HFF-Myc (cell line): ENCODE measurements at regions not wholly inside any gene's neighbourhood (a gene's known extent, or its start where the extent isn't known, plus 50 kb on each side); places are given as distances from the start of the nearest gene placed in this dataset.

ENCODE experiments used
- DNase-seq: peaks from one replicate; pipeline ENCODE4 v3.0.0-alpha.2; 2011; ENCODE audit warnings: low read depth; ENCODE audit errors: extremely low read depth
- H3K4me3 ChIP-seq: replicated peaks from 2 replicates; pipeline ENCODE4 v1.5.1; 2011; ENCODE audit warnings: low read depth, mild to moderate bottlenecking, control low read depth, low read length
- TF ChIP-seq, protein P1 (sequence below): IDR thresholded peaks from 2 replicates; pipeline ENCODE4 v1.5.1; 2012; ENCODE audit warnings: mild to moderate bottlenecking, low read depth, low read length, control low read depth; ENCODE audit errors: missing control alignments

DNA sequence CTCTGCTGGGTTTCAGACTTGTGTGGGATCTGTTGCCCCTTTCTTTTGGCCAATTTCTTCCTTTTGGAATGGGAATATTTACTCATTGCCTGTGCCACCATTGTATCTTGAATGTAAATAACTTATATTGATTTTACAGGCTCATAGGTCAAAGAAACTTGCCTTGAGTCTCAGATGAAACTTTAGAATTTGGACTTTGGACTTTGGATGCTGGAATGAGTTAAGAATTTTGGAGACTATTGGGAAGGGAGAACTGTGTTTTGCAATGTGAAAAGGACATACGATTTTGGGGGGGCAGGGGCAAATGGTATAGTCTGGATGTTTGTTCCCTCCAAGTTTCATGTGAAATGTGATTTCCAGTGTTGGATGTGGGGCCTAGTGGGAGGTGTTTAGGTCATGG, 62.6 kb upstream of the TNFRSF21 start:
- DNase-seq, result no peak
- TF ChIP-seq, protein P1, sequence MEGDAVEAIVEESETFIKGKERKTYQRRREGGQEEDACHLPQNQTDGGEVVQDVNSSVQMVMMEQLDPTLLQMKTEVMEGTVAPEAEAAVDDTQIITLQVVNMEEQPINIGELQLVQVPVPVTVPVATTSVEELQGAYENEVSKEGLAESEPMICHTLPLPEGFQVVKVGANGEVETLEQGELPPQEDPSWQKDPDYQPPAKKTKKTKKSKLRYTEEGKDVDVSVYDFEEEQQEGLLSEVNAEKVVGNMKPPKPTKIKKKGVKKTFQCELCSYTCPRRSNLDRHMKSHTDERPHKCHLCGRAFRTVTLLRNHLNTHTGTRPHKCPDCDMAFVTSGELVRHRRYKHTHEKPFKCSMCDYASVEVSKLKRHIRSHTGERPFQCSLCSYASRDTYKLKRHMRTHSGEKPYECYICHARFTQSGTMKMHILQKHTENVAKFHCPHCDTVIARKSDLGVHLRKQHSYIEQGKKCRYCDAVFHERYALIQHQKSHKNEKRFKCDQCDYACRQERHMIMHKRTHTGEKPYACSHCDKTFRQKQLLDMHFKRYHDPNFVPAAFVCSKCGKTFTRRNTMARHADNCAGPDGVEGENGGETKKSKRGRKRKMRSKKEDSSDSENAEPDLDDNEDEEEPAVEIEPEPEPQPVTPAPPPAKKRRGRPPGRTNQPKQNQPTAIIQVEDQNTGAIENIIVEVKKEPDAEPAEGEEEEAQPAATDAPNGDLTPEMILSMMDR, result no peak
- no peak overlapping the region for H3K4me3 ChIP-seq

DNA sequence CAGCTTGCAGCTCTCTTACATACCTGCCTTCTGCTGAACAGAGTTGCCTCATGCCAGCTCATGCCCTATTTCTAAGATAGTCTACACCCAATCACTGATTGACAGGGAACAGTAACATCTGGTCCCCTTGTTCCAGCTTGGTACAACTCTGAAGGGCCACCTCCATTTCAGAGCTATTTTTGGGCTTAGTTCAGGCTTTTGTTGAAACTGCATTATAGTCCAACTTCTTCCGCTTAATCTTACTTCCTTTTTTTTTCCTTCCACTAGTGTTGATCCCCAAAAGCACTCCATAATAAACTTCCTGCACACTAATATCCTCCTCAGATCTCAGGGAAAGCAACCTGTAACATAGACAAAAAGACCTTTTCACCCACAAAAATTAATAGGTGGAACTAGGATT, 65.7 kb upstream of the TNFRSF21 start:
- no peak for DNase-seq
- TF ChIP-seq, protein P1, result no peak
- H3K4me3 ChIP-seq, result no peak overlapping the region

DNA sequence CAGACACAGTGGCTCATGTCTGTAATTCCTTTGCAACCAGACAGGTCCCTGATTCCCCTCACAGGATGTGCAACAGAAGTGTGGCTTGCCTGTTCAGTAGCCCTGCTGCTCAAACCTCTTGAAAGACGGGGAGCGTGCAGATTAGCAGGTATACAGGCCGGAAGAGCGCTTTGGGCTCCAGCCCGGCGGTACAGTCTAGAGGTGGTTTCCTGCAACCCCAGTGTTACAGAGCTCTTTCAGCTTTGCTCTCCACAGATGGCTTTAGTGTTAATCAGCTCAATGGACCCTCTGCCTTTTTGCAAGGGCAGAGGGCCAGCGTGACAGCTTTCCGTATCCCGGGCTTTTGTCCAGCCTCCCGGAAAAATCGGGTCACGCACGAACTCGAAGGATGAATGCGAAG, 67.2 kb upstream of the TNFRSF21 start:
- no peak overlapping the region for H3K4me3 ChIP-seq
- TF ChIP-seq, protein P1, result no peak
- no peak for DNase-seq

DNA sequence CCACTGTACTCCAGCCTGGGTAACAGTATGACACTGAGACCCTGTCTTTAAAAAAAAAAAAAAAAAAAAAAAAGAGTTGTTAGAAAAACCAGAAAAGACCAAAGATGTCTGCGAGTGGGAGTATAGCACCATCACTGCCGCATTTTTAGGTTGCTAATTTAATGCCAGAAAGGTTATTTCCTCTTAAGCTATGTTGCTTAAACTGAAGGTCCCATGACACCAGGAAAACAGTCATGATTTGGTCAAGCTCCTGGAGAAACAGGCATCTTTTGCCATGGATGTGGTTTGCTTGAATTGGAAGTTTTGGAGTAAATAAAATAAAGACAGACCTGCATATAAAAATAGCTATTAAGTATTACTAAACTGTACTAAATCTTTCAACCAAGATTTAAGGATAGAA, 68.3 kb upstream of the TNFRSF21 start:
- no peak for DNase-seq
- TF ChIP-seq, protein P1, result no peak
- H3K4me3 ChIP-seq, result no peak overlapping the region

DNA sequence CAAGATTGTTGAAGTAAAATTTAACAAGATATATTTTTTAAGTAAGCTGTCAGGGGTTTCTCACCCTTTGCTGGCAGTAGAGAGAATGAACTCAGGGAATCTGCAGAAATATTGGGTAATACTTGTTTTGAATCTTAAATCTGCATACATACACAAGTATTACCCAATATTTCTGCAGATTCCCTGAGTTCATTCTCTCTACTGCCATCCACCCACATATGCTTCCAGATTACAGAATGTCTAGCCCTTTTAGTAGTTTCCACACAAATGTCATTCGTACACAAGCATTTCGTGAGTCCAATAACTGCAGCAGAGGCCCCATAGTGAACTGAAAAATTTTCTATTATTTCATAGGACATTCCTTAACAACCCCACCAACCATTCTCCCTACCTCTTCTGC, 69.6 kb upstream of the TNFRSF21 start:
- TF ChIP-seq, protein P1, result no peak
- no peak for DNase-seq
- no peak overlapping the region for H3K4me3 ChIP-seq

DNA sequence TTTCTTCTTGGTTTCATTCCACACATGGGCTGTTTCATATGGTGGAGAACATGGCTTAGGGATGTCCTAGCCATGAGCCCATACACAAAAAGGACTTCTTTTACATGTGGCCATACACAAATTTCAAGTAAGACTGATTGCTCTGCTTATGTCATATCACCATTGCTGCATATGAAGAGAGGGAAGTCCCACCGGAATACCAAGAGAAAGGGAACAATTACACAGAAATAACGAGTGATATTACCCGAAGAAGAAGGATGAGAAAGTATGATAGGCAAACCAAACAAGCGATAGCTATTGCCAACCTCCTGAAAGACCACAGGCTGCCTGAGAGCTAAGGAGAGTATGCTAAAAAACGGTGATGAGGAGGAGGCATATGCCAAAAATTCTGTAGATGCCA, 70.5 kb upstream of the TNFRSF21 start:
- DNase-seq, result no peak
- no peak overlapping the region for H3K4me3 ChIP-seq
- TF ChIP-seq, protein P1, result no peak

DNA sequence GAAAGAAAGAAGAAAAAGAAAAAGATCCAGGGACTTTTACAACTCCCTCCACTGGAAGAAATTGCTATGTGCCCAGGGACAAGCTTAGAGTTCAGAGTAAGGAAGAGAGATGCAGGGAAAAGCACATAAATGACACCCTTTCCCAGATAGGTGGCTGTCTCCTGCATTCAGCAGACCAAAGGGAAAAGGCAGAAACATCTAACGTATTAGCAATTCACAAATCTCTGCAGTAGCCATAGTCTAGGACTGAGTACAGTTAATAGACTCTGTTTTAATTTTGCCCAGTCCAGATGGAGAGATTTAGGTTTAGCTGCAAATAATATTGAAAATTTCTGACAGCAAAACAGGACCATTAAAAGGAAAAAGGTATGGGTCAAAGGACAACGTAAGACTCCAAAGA, 71.3 kb upstream of the TNFRSF21 start:
- H3K4me3 ChIP-seq, result no peak overlapping the region
- TF ChIP-seq, protein P1, result no peak
- DNase-seq, result no peak
